ENCODE measurements at regions not wholly inside any gene's neighbourhood (a gene's known extent, or its start where the extent isn't known, plus 50 kb on each side); places are given as distances from the start of the nearest gene placed in this dataset.

GRCh38 chr13:111854403-111854802 lies 212.5 kb upstream of the SOX1 start:
- CTCF ChIA-PET = interaction anchor here (0.8 kb wide), 1 partner anchor 13 kb away, joined by 3 read pairs; no protein-coding TSS in a partner anchor
- DNase-seq (ENCODE audit: low read depth in 1 of 2, low spot score in 1 of 2) (no peak), FAIRE-seq (no peak), ATAC-seq (no peak)
- POLR2A ChIA-PET = no interaction called here
- 0% methylated on average over 1 of the region's 13 CpGs for WGBS (ENCODE audit: missing lambda C conversion rate)
- H3K4me1 ChIP-seq = no peaks in the 10 kb centered on the region
- H3K27ac ChIP-seq = no peak overlapping the region
- no peaks in the 10 kb centered on the region for H3K9me3 ChIP-seq
- no peak overlapping the region for H3K4me3 ChIP-seq
- no peak for TF ChIP-seq RAD21 (conservative IDR thresholded peaks at IDR 0.05 in 1 of 2, IDR thresholded peaks at IDR 0.05 in 1 of 2)
- TF ChIP-seq MAX (IDR thresholded peaks at IDR 0.05) = no peak
- TF ChIP-seq SMC3 (IDR thresholded peaks at IDR 0.05) = no peak
- TF ChIP-seq FOSL2 (IDR thresholded peaks at IDR 0.05) = no peak
- TF ChIP-seq FOSL2 (CRISPR knock-in tag; IDR thresholded peaks at IDR 0.05) = no peak
- TF ChIP-seq BCL3 (IDR thresholded peaks at IDR 0.05) = no peak
- TF ChIP-seq NPAS2 (CRISPR knock-in tag; IDR thresholded peaks at IDR 0.05; ENCODE audit: borderline replicate concordance) = no peak
- no peak for TF ChIP-seq CBX2 (IDR thresholded peaks at IDR 0.05; ENCODE audit: borderline replicate concordance, low read depth)
- no peak for TF ChIP-seq ATOH8 (CRISPR knock-in tag; IDR thresholded peaks at IDR 0.05; ENCODE audit: low read depth)
- no peak for TF ChIP-seq HEYL (CRISPR knock-in tag; IDR thresholded peaks at IDR 0.05)
- no peak for TF ChIP-seq MAZ (IDR thresholded peaks at IDR 0.05; ENCODE audit: borderline replicate concordance, low read depth, low read length)
- no peak for TF ChIP-seq ZSCAN20 (CRISPR knock-in tag; IDR thresholded peaks at IDR 0.05)
- no peak for TF ChIP-seq CHD2 (IDR thresholded peaks at IDR 0.05; ENCODE audit: low read length, partially characterized antibody)
- TF ChIP-seq ZFP36 (IDR thresholded peaks at IDR 0.05; ENCODE audit: borderline replicate concordance, partially characterized antibody) = no peak
- no peak for TF ChIP-seq HDAC2 (IDR thresholded peaks at IDR 0.05)
- no peak overlapping the region for H3K4me2 ChIP-seq

GRCh38 chr13:111855191-111855590 lies 211.8 kb upstream of the SOX1 start:
- ChIA-PET POLR2A (no interaction called here), CTCF (no interaction called here)
- H3K4me1 ChIP-seq = no peaks in the 10 kb centered on the region
- no peak overlapping the region for H3K27ac ChIP-seq
- H3K4me3 ChIP-seq = no peak overlapping the region
- WGBS (ENCODE audit: missing lambda C conversion rate) = 3% methylated on average over 8 of the region's 8 CpGs
- H3K4me2 ChIP-seq = no peak overlapping the region
- no peak for FAIRE-seq
- DNase-seq (ENCODE audit: low read depth in 1 of 2, low spot score in 1 of 2) = no peak
- TF ChIP-seq EP300 (IDR thresholded peaks at IDR 0.05) = no peak
- no peak for TF ChIP-seq MAZ (IDR thresholded peaks at IDR 0.05; ENCODE audit: borderline replicate concordance, low read depth, low read length)
- ATAC-seq = no peak
- no peaks in the 10 kb centered on the region for H3K9me3 ChIP-seq

GRCh38 chr13:111855786-111856185 lies 211.2 kb upstream of the SOX1 start:
- ChIA-PET CTCF (no interaction called here), POLR2A (no interaction called here)
- DNase-seq (ENCODE audit: low read depth in 1 of 2, low spot score in 1 of 2) = no peak
- Histone ChIP-seq H3K4me1 (no peaks in the 10 kb centered on the region), H3K4me3 (no peak overlapping the region), H3K27ac (no peak overlapping the region), H3K4me2 (no peak overlapping the region), H3K9me3 (no peaks in the 10 kb centered on the region)
- FAIRE-seq = no peak
- TF ChIP-seq MAFK (IDR thresholded peaks at IDR 0.05; ENCODE audit: partially characterized antibody) (no peak), BCL3 (IDR thresholded peaks at IDR 0.05) (no peak), PHF8 (IDR thresholded peaks at IDR 0.05; ENCODE audit: borderline replicate concordance, low read depth) (no peak), E2F6 (IDR thresholded peaks at IDR 0.05; ENCODE audit: borderline replicate concordance, low read depth) (no peak), FOSB (CRISPR knock-in tag; IDR thresholded peaks at IDR 0.05) (no peak), ZSCAN20 (CRISPR knock-in tag; IDR thresholded peaks at IDR 0.05) (no peak), SMC3 (IDR thresholded peaks at IDR 0.05) (no peak), TP53 (CRISPR knock-in tag; IDR thresholded peaks at IDR 0.05) (no peak), ATOH8 (CRISPR knock-in tag; IDR thresholded peaks at IDR 0.05; ENCODE audit: low read depth) (no peak), ZC3H11A (IDR thresholded peaks at IDR 0.05) (no peak), RARB (CRISPR knock-in tag; IDR thresholded peaks at IDR 0.05) (no peak)
- no peak for ATAC-seq
- 6% methylated on average over 7 of the region's 8 CpGs for WGBS (ENCODE audit: missing lambda C conversion rate)

Data from A549 (cell line).